ENCODE measurements at regions not wholly inside any gene's neighbourhood (a gene's known extent, or its start where the extent isn't known, plus 50 kb on each side); places are given as distances from the start of the nearest gene placed in this dataset.

- DNase-seq (ENCODE audit: low read depth): no peak
Measured at GRCh38 chr6:33921745-33922144, 117.9 kb upstream of the MLN start.

- no peak for DNase-seq (ENCODE audit: low read depth)
Measured at GRCh38 chr6:33918175-33918695, 114.4 kb upstream of the MLN start.

GRCh38 chr6:33915134-33915533, 111.3 kb upstream of the MLN start:
- no peak for DNase-seq (ENCODE audit: low read depth)

- DNase-seq (ENCODE audit: low read depth): no peak
Measured at GRCh38 chr6:33914645-33915044, 110.8 kb upstream of the MLN start.

GRCh38 chr6:33912195-33912594, 108.4 kb upstream of the MLN start:
- DNase-seq (ENCODE audit: low read depth): no peak

GRCh38 chr6:33911488-33911887, 107.7 kb upstream of the MLN start:
- DNase-seq (ENCODE audit: low read depth): no peak

GRCh38 chr6:33910594-33910993, 106.8 kb upstream of the MLN start:
- DNase-seq (ENCODE audit: low read depth): no peak

GRCh38 chr6:33909737-33910136, 105.9 kb upstream of the MLN start:
- no peak for DNase-seq (ENCODE audit: low read depth)

- DNase-seq (ENCODE audit: low read depth): no peak
Measured at GRCh38 chr6:33908025-33908424, 104.2 kb upstream of the MLN start.

GRCh38 chr6:33907227-33907626, 103.4 kb upstream of the MLN start:
- DNase-seq (ENCODE audit: low read depth): no peak

- DNase-seq (ENCODE audit: low read depth): no peak
Measured at GRCh38 chr6:33906439-33906838, 102.6 kb upstream of the MLN start.

GRCh38 chr6:33905071-33905609, 101.3 kb upstream of the MLN start:
- DNase-seq (ENCODE audit: low read depth): no peak

GRCh38 chr6:33904747-33905065, 100.9 kb upstream of the MLN start:
- DNase-seq (ENCODE audit: low read depth): no peak

- no peak for DNase-seq (ENCODE audit: low read depth)
Measured at GRCh38 chr6:33904050-33904746, 100.4 kb upstream of the MLN start.

GRCh38 chr6:33903579-33903978, 99.8 kb upstream of the MLN start:
- DNase-seq (ENCODE audit: low read depth): no peak

GRCh38 chr6:33902457-33902853, 98.7 kb upstream of the MLN start:
- no peak for DNase-seq (ENCODE audit: low read depth)

- no peak for DNase-seq (ENCODE audit: low read depth)
Measured at GRCh38 chr6:33901822-33902456, 98.1 kb upstream of the MLN start.

GRCh38 chr6:33898771-33899170, 95.0 kb upstream of the MLN start:
- no peak for DNase-seq (ENCODE audit: low read depth)

- DNase-seq (ENCODE audit: low read depth): no peak
Measured at GRCh38 chr6:33897189-33897780, 93.5 kb upstream of the MLN start.

GRCh38 chr6:33896391-33897188, 92.8 kb upstream of the MLN start:
- DNase-seq (ENCODE audit: low read depth): no peak

GRCh38 chr6:33895988-33896387, 92.2 kb upstream of the MLN start:
- DNase-seq (ENCODE audit: low read depth): no peak

GRCh38 chr6:33895296-33895695, 91.5 kb upstream of the MLN start:
- no peak for DNase-seq (ENCODE audit: low read depth)
